GM10266 (cell line): ENCODE measurements at regions not wholly inside any gene's neighbourhood (a gene's known extent, or its start where the extent isn't known, plus 50 kb on each side); places are given as distances from the start of the nearest gene placed in this dataset.

Experiments used
- DNase-seq: peaks from one replicate; pipeline ENCODE4 v3.0.0; 2012; ENCODE audit errors: extremely low spot score
- CTCF ChIP-seq: IDR thresholded peaks from 2 replicates; pipeline ENCODE4 v1.5.1; 2012; ENCODE audit warnings: mild to moderate bottlenecking, low read depth; ENCODE audit not compliant: control insufficient read depth, insufficient read depth; ENCODE audit errors: missing control alignments

- no peak for TF ChIP-seq CTCF
- DNase-seq, result no peak
Measured at GRCh38 chr14:22508150-22508457, 80.9 kb downstream of the DAD1 start.

GRCh38 chr14:22506778-22507351, 82.2 kb downstream of the DAD1 start:
- TF ChIP-seq CTCF, result no peak
- DNase-seq, result no peak

GRCh38 chr14:22506378-22506710, 82.7 kb downstream of the DAD1 start:
- no peak for DNase-seq
- TF ChIP-seq CTCF, result no peak

DNA sequence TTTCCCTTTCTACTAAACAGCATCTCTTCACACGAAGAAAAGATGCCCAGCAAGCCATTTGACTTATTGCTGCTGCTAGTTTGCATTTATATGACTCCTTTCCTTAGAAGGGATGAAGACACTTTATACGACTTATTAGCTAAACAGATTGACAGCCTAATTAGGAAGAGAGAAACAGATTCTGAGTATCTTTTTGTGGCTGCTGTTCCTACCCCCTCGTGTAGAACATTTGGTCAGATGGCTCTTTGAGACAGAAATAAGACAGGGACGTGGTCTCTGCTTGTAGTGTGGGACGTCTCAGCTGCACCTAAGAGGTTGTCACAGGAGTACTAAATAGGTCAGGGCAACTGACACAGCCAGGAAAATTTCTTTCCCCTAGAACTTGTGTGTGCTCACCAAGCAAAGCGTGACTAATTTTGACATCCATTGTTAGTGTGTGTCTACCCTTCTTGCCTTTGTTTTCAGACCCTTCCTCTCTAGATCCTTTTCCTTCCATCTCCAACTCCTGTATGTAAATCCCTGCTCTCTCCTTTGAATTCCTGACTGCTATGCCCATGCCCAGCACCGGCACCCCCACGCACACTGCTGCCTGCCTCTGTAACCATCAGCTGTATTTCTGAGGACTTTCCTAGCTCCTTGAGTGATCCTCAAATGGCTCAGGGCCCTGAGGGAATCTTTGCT, 83.2 kb downstream of the DAD1 start:
- no peak for TF ChIP-seq CTCF
- peak; percentile 22 for DNase-seq

DNA sequence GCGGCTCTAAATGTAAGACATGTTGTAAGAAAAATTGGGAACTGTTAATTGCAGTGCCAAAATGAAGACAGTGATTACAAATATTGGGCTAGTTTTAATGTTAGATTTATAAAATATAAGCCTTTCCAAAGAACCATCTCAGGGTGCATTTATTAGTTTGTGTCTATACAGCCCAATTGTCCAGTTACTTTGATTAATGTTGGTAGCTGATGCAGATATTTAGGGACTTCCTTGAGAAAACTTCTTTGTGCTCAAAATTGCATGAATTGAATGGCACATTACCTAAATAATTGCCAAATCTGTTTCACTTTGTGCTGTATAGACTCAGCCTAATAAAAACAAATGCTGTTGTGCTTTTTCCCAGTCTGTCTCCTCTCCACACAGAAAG, 83.7 kb downstream of the DAD1 start:
- no peak for TF ChIP-seq CTCF
- no peak for DNase-seq

GRCh38 chr14:22502551-22502950, 86.5 kb downstream of the DAD1 start:
- no peak for DNase-seq
- no peak for TF ChIP-seq CTCF

GRCh38 chr14:22502007-22502406, 87.0 kb downstream of the DAD1 start:
- DNase-seq, result no peak
- no peak for TF ChIP-seq CTCF
